ENCODE measurements at regions not wholly inside any gene's neighbourhood (a gene's known extent, or its start where the extent isn't known, plus 50 kb on each side); places are given as distances from the start of the nearest gene placed in this dataset.
"Not testable (repeated sequence)": the region's sequence is repeated elsewhere in the genome, so short reads cannot be mapped to it uniquely, and the experiment has no call there.

DNA sequence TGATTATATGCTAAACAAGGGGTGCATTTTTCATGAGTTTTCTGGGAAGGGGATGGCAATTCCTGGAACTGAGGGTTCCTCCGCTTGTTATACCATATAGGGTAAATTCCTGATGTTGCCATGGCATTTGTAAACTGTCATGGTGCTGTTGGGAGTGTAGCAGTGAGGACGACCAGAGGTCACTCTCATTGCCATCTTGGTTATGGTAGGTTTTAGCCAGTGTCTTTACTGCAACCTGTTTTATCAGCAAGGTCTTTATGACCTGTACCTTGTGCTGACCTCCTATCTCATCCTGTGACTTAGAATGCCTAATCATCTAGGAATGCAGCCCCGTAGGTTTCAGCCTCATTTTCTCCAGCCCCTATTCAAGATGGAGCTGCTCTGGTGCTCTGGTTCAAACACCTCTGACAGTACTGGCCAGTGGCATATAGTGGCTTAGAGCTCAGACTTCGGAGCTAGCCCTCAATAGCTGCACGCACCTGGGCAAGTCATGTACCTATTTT lies 154.2 kb upstream of the DPH6 start:
- TF ChIP-seq, protein P1, sequence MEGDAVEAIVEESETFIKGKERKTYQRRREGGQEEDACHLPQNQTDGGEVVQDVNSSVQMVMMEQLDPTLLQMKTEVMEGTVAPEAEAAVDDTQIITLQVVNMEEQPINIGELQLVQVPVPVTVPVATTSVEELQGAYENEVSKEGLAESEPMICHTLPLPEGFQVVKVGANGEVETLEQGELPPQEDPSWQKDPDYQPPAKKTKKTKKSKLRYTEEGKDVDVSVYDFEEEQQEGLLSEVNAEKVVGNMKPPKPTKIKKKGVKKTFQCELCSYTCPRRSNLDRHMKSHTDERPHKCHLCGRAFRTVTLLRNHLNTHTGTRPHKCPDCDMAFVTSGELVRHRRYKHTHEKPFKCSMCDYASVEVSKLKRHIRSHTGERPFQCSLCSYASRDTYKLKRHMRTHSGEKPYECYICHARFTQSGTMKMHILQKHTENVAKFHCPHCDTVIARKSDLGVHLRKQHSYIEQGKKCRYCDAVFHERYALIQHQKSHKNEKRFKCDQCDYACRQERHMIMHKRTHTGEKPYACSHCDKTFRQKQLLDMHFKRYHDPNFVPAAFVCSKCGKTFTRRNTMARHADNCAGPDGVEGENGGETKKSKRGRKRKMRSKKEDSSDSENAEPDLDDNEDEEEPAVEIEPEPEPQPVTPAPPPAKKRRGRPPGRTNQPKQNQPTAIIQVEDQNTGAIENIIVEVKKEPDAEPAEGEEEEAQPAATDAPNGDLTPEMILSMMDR (IDR thresholded peaks at IDR 0.05), result not testable (repeated sequence)
- not testable (repeated sequence) for TF ChIP-seq POLR2A (IDR thresholded peaks at IDR 0.05)

All from esophagus squamous epithelium (tissue), 4 donors.